ENCODE measurements at regions not wholly inside any gene's neighbourhood (a gene's known extent, or its start where the extent isn't known, plus 50 kb on each side); places are given as distances from the start of the nearest gene placed in this dataset.

- TF ChIP-seq POLR2A (IDR thresholded peaks at IDR 0.05; ENCODE audit: low read depth, low read length): no peak
- no peak for TF ChIP-seq POLR2AphosphoS5 (IDR thresholded peaks at IDR 0.05; ENCODE audit: low read depth, low read length)
Measured at GRCh38 chr2:226540204-226540994, 259.2 kb downstream of the IRS1 start.

All from GM12892 (cell line).